ENCODE measurements at regions not wholly inside any gene's neighbourhood (a gene's known extent, or its start where the extent isn't known, plus 50 kb on each side); places are given as distances from the start of the nearest gene placed in this dataset.

GRCh38 chr18:78686976-78687685, 292.5 kb upstream of the SALL3 start:
- Histone ChIP-seq H3K27me3 (peaks cover 0 to 19% of the 10 kb centered on the region in 2 donors), H3K4me3 (no peak overlapping the region), H3K27ac (no peak overlapping the region), H3K36me3 (no peaks in the 10 kb centered on the region), H3K4me1 (no peaks in the 10 kb centered on the region), H3K9me3 (no peaks in the 10 kb centered on the region)
- intact Hi-C loops (cut with DNase I; ENCODE audit: low total_unique reads) = no loop called here
- TF ChIP-seq POLR2AphosphoS5 (IDR thresholded peaks at IDR 0.05) = no peak
- no peak for TF ChIP-seq POLR2A (IDR thresholded peaks at IDR 0.05)
- no peak for TF ChIP-seq CTCF (IDR thresholded peaks at IDR 0.05)
- peak in 1 of 2 donors; percentile 20 for DNase-seq (ENCODE audit: low spot score in 2 of 2)

DNA sequence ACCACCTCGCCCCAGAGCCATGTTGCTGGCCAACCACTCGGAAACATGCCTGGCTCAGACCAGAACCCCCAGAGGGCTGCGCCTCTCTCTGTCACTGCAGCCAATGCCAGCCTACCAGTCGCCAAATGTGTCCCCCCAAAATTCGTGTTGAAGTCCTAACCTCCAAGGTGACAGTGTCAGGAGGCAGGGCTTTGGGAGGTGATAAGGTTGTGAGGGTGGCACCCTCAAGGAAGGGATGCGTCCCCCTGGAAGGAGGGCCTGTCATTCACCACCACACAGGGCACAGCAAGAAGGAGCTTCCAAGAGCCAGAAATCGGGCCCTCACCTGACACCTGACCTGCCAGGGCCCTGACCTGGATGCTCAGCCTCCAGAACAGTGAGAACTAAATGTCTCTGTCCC, 291.9 kb upstream of the SALL3 start:
- H3K36me3 ChIP-seq = no peaks in the 10 kb centered on the region
- H3K9me3 ChIP-seq = no peaks in the 10 kb centered on the region
- H3K4me1 ChIP-seq = no peaks in the 10 kb centered on the region
- H3K27ac ChIP-seq = no peak overlapping the region
- peak in 1 of 2 donors; percentile 25 for DNase-seq (ENCODE audit: low spot score in 2 of 2)
- peaks cover 0 to 19% of the 10 kb centered on the region in 2 donors for H3K27me3 ChIP-seq
- TF ChIP-seq POLR2AphosphoS5 (IDR thresholded peaks at IDR 0.05) = no peak
- no peak for TF ChIP-seq CTCF (IDR thresholded peaks at IDR 0.05)
- no peak for TF ChIP-seq POLR2A (IDR thresholded peaks at IDR 0.05)
- H3K4me3 ChIP-seq = no peak overlapping the region
- intact Hi-C loops (cut with DNase I; ENCODE audit: low total_unique reads) = no loop called here

GRCh38 chr18:78688249-78688648, 291.4 kb upstream of the SALL3 start:
- Histone ChIP-seq H3K27ac (no peak overlapping the region), H3K4me3 (no peak overlapping the region), H3K27me3 (peaks cover 0 to 19% of the 10 kb centered on the region in 2 donors), H3K4me1 (no peaks in the 10 kb centered on the region), H3K36me3 (no peaks in the 10 kb centered on the region), H3K9me3 (no peaks in the 10 kb centered on the region)
- intact Hi-C loops (cut with DNase I; ENCODE audit: low total_unique reads) = no loop called here
- TF ChIP-seq CTCF (IDR thresholded peaks at IDR 0.05) (no peak), POLR2AphosphoS5 (IDR thresholded peaks at IDR 0.05) (no peak), POLR2A (IDR thresholded peaks at IDR 0.05) (no peak)
- no peak for DNase-seq (ENCODE audit: low spot score in 2 of 2)

- no peaks in the 10 kb centered on the region for H3K36me3 ChIP-seq
- intact Hi-C loops (cut with DNase I; ENCODE audit: low total_unique reads) = no loop called here
- no peak overlapping the region for H3K27ac ChIP-seq
- no peaks in the 10 kb centered on the region for H3K4me1 ChIP-seq
- no peaks in the 10 kb centered on the region for H3K9me3 ChIP-seq
- DNase-seq (ENCODE audit: low spot score in 2 of 2) = peak in 1 of 2 donors; percentile 28
- TF ChIP-seq POLR2A (IDR thresholded peaks at IDR 0.05) = no peak
- no peak for TF ChIP-seq POLR2AphosphoS5 (IDR thresholded peaks at IDR 0.05)
- no peak for TF ChIP-seq CTCF (IDR thresholded peaks at IDR 0.05)
- no peak overlapping the region for H3K4me3 ChIP-seq
- H3K27me3 ChIP-seq = peaks cover 0 to 19% of the 10 kb centered on the region in 2 donors
Observed at GRCh38 chr18:78688916-78689315, 290.7 kb upstream of the SALL3 start.

DNA sequence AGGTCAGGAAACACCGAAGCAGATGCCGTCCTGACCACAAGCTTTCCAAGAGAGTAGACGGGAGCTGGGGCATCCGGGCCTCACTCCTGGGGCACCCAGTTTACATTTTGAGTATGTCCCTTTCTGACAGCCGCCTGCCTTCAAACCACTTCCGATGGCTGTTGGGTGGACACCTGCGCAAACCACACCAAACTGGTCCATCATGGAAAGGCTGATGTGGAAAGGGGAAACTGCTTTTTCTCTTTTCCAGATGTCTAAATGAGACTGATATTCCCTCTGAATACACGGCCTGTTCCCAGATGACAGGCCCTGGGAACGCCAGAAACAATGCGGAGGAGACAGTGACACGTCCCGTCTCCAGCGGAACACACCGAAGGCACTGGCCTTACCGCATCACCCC, 290.0 kb upstream of the SALL3 start:
- DNase-seq (ENCODE audit: low spot score in 2 of 2) = peak in 1 of 2 donors; percentile 22
- Histone ChIP-seq H3K36me3 (no peaks in the 10 kb centered on the region), H3K4me1 (no peaks in the 10 kb centered on the region), H3K4me3 (no peak overlapping the region), H3K9me3 (no peaks in the 10 kb centered on the region), H3K27me3 (peaks cover 0 to 19% of the 10 kb centered on the region in 2 donors), H3K27ac (no peak overlapping the region)
- TF ChIP-seq POLR2A (IDR thresholded peaks at IDR 0.05) = no peak
- TF ChIP-seq CTCF (IDR thresholded peaks at IDR 0.05) = no peak
- no peak for TF ChIP-seq POLR2AphosphoS5 (IDR thresholded peaks at IDR 0.05)
- intact Hi-C loops (cut with DNase I; ENCODE audit: low total_unique reads) = no loop called here
